ENCODE measurements at regions not wholly inside any gene's neighbourhood (a gene's known extent, or its start where the extent isn't known, plus 50 kb on each side); places are given as distances from the start of the nearest gene placed in this dataset.

DNA sequence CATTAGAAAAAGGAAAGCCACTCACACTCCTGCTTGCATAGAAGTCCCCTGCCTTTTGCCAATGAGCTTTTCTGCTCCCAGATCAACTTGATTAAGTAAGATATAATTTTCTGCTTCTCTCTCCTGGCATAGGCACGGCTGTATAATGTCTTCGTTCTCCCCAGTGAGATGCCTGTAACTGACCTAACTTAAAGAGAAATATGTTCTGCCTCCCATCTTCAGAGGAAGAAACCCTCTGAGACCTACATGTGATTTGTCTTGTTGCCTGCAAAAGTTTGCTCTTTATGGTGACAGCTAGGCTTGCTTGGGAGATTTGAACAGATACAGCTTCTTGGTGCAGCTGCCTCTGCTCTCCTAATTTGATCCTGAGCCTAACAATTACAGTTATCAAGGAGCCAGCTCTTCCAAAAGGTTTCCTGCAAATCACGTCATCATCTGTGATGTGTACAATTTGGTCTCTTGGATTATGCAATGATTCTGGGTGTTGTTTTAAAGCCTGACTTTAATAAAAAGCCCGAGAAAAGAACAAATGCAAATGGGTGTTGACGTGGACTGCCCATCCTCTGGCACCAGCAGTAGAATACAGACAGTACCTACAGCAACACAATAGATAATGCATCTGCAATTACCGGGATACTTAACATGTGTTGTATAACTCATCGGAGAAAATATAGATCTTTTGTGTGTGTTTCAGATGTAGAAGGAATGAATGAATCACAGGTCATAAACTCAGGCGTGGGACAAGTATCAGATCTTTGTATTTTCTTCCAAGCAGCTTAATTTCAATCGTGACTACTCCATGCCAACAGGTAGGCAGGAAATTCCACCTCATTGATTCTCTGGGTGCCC lies 76.2 kb upstream of the KAZN start:
- TF ChIP-seq, protein P1, sequence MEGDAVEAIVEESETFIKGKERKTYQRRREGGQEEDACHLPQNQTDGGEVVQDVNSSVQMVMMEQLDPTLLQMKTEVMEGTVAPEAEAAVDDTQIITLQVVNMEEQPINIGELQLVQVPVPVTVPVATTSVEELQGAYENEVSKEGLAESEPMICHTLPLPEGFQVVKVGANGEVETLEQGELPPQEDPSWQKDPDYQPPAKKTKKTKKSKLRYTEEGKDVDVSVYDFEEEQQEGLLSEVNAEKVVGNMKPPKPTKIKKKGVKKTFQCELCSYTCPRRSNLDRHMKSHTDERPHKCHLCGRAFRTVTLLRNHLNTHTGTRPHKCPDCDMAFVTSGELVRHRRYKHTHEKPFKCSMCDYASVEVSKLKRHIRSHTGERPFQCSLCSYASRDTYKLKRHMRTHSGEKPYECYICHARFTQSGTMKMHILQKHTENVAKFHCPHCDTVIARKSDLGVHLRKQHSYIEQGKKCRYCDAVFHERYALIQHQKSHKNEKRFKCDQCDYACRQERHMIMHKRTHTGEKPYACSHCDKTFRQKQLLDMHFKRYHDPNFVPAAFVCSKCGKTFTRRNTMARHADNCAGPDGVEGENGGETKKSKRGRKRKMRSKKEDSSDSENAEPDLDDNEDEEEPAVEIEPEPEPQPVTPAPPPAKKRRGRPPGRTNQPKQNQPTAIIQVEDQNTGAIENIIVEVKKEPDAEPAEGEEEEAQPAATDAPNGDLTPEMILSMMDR (IDR thresholded peaks at IDR 0.05), result no peak
- TF ChIP-seq, protein P2, sequence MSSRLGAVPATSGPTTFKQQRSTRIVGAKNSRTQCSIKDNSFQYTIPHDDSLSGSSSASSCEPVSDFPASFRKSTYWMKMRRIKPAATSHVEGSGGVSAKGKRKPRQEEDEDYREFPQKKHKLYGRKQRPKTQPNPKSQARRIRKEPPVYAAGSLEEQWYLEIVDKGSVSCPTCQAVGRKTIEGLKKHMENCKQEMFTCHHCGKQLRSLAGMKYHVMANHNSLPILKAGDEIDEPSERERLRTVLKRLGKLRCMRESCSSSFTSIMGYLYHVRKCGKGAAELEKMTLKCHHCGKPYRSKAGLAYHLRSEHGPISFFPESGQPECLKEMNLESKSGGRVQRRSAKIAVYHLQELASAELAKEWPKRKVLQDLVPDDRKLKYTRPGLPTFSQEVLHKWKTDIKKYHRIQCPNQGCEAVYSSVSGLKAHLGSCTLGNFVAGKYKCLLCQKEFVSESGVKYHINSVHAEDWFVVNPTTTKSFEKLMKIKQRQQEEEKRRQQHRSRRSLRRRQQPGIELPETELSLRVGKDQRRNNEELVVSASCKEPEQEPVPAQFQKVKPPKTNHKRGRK (CRISPR knock-in tag; IDR thresholded peaks at IDR 0.05; ENCODE audit: borderline replicate concordance), result no peak
- TF ChIP-seq FOXK1 (CRISPR knock-in tag; IDR thresholded peaks at IDR 0.05) (no peak), SP1 (CRISPR knock-in tag; conservative IDR thresholded peaks at IDR 0.05) (no peak), JUN (CRISPR knock-in tag; IDR thresholded peaks at IDR 0.05) (no peak), OVOL2 (CRISPR knock-in tag; IDR thresholded peaks at IDR 0.05; ENCODE audit: borderline replicate concordance) (no peak), ETV6 (CRISPR knock-in tag; IDR thresholded peaks at IDR 0.05) (no peak)
- TF ChIP-seq, protein P3, sequence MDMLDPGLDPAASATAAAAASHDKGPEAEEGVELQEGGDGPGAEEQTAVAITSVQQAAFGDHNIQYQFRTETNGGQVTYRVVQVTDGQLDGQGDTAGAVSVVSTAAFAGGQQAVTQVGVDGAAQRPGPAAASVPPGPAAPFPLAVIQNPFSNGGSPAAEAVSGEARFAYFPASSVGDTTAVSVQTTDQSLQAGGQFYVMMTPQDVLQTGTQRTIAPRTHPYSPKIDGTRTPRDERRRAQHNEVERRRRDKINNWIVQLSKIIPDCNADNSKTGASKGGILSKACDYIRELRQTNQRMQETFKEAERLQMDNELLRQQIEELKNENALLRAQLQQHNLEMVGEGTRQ (CRISPR knock-in tag; IDR thresholded peaks at IDR 0.05), result no peak
- TF ChIP-seq, protein P4, sequence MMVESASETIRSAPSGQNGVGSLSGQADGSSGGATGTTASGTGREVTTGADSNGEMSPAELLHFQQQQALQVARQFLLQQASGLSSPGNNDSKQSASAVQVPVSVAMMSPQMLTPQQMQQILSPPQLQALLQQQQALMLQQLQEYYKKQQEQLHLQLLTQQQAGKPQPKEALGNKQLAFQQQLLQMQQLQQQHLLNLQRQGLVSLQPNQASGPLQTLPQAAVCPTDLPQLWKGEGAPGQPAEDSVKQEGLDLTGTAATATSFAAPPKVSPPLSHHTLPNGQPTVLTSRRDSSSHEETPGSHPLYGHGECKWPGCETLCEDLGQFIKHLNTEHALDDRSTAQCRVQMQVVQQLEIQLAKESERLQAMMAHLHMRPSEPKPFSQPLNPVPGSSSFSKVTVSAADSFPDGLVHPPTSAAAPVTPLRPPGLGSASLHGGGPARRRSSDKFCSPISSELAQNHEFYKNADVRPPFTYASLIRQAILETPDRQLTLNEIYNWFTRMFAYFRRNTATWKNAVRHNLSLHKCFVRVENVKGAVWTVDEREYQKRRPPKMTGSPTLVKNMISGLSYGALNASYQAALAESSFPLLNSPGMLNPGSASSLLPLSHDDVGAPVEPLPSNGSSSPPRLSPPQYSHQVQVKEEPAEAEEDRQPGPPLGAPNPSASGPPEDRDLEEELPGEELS (CRISPR knock-in tag; IDR thresholded peaks at IDR 0.05), result no peak
- TF ChIP-seq, protein P5, sequence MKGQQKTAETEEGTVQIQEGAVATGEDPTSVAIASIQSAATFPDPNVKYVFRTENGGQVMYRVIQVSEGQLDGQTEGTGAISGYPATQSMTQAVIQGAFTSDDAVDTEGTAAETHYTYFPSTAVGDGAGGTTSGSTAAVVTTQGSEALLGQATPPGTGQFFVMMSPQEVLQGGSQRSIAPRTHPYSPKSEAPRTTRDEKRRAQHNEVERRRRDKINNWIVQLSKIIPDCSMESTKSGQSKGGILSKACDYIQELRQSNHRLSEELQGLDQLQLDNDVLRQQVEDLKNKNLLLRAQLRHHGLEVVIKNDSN (CRISPR knock-in tag; IDR thresholded peaks at IDR 0.05), result no peak
